HL-60 (cell line): ENCODE measurements at regions not wholly inside any gene's neighbourhood (a gene's known extent, or its start where the extent isn't known, plus 50 kb on each side); places are given as distances from the start of the nearest gene placed in this dataset.

Experiments used
- POLR2AphosphoS5 ChIP-seq: IDR thresholded peaks from 2 replicates; pipeline ENCODE4 v1.6.1; 2012; ENCODE audit warnings: low read depth
- SPI1 ChIP-seq: IDR thresholded peaks from 2 replicates; pipeline ENCODE4 v1.6.1; 2012; ENCODE audit warnings: low read depth, mild to moderate bottlenecking, borderline replicate concordance
- TF ChIP-seq, protein P1 (sequence below): IDR thresholded peaks from one replicate; pipeline ENCODE4 v1.5.1; 2011; ENCODE audit warnings: low read length, control low read depth, inconsistent platforms; ENCODE audit not compliant: insufficient read depth
- TF ChIP-seq, protein P2 (sequence below): IDR thresholded peaks from 2 replicates; pipeline ENCODE4 v1.6.1; 2012; ENCODE audit warnings: low read depth; ENCODE audit not compliant: insufficient replicate concordance

DNA sequence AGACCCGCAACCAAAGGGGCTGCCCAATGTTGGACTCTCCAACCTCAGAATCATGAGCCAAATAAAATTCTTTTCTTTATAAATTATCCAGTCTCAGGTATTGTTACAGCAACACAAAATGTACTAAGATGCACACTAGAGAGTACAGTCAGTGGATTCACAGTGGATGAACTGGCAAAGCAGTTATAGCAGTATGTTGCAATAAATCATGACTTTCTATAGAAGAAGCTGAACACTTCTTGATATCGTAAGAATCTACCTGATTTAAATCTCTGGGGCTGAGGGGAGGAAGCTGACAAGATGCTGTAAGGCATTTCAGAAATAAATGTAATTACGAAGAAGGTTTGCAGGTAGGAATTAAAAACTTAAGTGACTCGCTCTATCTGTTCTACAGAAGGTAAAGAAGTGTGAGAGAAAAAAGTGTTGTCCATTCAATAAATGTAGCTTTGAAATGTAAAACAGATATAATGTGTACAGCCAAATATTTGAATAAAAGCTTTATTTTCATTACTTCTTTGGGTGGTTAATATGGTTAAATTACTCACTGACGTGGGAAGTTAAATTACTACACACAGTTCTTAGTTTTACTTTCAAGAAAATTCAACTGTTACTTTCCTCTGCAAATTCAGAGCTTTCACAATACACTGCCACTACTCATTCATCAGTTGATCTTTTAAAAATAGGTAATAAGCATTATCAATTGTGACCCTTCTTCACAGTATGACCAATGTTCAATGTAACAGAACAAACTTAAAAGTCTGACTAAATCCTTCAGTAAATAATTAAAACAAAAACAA, 439.1 kb downstream of the SHQ1 start:
- TF ChIP-seq POLR2AphosphoS5 = no peak
- TF ChIP-seq, protein P1, sequence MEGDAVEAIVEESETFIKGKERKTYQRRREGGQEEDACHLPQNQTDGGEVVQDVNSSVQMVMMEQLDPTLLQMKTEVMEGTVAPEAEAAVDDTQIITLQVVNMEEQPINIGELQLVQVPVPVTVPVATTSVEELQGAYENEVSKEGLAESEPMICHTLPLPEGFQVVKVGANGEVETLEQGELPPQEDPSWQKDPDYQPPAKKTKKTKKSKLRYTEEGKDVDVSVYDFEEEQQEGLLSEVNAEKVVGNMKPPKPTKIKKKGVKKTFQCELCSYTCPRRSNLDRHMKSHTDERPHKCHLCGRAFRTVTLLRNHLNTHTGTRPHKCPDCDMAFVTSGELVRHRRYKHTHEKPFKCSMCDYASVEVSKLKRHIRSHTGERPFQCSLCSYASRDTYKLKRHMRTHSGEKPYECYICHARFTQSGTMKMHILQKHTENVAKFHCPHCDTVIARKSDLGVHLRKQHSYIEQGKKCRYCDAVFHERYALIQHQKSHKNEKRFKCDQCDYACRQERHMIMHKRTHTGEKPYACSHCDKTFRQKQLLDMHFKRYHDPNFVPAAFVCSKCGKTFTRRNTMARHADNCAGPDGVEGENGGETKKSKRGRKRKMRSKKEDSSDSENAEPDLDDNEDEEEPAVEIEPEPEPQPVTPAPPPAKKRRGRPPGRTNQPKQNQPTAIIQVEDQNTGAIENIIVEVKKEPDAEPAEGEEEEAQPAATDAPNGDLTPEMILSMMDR = no peak
- TF ChIP-seq, protein P2, sequence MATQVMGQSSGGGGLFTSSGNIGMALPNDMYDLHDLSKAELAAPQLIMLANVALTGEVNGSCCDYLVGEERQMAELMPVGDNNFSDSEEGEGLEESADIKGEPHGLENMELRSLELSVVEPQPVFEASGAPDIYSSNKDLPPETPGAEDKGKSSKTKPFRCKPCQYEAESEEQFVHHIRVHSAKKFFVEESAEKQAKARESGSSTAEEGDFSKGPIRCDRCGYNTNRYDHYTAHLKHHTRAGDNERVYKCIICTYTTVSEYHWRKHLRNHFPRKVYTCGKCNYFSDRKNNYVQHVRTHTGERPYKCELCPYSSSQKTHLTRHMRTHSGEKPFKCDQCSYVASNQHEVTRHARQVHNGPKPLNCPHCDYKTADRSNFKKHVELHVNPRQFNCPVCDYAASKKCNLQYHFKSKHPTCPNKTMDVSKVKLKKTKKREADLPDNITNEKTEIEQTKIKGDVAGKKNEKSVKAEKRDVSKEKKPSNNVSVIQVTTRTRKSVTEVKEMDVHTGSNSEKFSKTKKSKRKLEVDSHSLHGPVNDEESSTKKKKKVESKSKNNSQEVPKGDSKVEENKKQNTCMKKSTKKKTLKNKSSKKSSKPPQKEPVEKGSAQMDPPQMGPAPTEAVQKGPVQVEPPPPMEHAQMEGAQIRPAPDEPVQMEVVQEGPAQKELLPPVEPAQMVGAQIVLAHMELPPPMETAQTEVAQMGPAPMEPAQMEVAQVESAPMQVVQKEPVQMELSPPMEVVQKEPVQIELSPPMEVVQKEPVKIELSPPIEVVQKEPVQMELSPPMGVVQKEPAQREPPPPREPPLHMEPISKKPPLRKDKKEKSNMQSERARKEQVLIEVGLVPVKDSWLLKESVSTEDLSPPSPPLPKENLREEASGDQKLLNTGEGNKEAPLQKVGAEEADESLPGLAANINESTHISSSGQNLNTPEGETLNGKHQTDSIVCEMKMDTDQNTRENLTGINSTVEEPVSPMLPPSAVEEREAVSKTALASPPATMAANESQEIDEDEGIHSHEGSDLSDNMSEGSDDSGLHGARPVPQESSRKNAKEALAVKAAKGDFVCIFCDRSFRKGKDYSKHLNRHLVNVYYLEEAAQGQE = no peak
- no peak for TF ChIP-seq SPI1
